MV-4-11 (cell line): ENCODE measurements at regions not wholly inside any gene's neighbourhood (a gene's known extent, or its start where the extent isn't known, plus 50 kb on each side); places are given as distances from the start of the nearest gene placed in this dataset.
A peak's percentile ranks its signal among the peaks of the same experiment; 100 is the strongest.

Source experiments
- DNase-seq: peaks from one replicate; lab custom pipeline; 2025; lab: John Stamatoyannopoulos, UW

DNA sequence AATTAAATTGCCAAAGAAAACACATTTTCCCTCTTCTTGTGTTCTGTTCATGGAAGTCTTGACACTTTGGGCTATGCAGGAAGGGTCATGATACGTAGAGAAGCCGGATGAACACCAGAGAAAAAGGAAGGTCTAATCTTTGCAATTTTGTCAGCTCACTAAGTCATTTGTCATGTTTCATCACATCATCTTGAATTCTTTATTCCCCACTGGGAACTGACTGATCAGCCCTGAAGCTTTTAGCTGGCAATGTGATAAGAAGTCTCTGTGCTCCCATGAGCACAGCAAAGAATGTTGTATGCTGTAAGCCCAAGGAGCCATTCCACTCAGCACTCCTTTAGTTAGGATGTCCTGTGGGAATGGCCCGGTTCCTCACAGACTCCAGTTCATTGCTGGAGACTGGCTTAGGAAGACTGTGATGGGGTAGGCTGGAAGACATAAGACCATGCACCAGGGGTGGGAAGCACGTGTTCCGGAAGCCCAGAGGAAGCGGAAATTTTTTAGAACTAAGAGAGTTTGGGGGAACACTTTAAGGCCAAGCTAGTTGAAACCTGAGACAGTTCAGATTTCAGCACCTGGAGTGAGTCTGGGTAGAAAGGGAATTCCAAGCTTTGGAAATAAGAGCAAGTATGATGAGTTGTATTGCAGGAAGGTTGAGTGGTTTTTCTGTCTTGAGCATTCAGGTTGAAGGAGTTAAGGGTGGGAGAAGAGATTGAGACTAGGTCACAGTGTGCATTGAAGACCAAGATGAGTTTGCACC is 306.7 kb upstream of the MTNR1B start:
- DNase-seq: no peak

DNA sequence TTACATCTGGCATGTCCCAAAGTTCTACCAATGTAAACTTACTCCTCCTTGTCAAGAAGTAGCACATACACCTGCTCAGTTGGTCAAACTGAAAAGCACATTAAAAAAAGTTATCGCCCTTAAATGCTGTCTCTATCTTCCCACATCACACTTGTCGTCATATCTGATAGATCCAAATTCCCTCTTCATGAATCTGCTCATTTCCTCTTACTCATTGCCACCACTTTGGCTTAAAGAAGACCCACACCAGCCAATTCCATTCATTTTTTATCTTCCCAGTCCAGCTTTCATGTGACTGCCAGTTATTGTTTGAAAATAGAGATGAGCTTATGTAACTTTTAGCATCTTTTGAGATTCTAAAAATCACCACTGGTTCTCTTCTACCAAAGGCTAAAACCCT is 305.9 kb upstream of the MTNR1B start:
- no peak for DNase-seq

DNA sequence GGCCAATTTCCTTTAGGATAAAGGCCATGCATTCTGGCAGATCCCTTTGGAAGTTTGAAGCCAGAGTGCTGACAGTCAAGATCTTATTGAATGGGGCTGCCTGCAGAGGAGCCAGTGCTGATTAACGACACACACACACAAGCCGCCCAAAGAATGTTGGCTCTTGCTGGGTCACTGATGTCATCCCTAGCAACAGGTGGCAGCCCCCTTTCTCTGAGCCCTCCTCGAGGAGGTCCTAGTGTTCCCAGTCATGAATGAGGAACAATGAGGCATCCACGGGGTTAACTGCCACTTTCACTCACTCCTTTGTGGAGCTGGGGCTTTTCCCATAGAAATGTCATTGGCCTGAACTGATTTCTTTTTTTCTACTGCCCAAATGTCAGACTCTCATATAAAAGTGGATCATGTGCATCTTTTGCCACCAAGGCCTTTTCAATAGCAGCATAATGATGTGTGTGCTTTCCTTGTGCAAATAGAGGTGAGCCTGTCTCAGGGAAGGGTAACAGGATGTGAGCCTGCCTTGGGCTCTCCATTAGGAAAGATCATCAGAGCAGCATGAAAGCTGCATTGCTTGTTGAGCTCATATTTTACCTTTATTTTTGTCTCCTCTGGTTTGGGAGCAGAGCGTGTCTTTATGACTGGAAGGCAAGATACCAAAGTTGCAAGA is 301.8 kb upstream of the MTNR1B start:
- DNase-seq: no peak

DNA sequence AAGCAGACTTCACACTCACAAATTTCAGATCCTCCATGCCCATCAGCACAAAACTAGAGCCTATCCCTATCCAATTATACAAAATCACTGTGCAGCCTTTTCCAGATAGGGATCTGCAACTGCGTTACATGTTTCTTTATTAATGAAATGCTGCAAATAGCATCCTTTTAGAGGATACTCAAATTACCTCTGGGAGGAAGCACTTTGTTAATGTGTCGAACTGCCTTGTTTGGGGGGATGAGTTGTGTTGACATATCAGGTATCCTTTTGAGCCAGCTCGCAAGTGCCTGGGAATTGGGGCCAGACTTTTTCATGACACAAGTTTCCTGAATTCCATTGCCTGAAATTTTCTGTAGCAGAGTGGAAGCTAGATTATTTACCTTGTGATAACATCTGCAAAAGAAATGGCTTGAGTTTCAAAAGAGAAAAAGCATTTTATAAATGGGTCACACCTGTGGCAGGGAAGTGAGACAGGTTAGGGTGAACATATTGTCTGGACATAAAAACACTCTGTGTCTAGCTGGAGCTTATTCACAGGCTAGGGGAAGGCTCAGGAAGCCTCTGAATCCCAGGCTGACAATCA is 299.1 kb upstream of the MTNR1B start:
- DNase-seq: no peak

DNA sequence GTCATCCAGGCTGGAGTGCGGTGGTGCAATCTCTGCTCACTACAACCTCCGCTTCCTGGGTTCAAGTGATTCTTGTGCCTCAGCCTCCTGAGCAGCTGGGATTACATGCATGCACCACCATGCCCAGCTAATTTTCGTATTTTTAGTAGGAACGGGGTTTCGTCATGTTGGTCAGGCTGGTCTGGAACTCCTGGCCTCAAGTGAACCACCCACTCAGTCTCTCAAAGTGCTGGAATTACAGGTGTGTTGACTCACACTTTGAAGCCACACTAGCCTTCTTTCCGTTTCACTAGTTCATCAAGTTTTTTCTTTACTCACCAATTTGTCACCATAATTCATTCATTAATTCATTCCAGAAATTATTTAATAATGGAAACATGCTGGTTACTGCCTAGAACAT is 298.4 kb upstream of the MTNR1B start:
- DNase-seq: no peak

DNA sequence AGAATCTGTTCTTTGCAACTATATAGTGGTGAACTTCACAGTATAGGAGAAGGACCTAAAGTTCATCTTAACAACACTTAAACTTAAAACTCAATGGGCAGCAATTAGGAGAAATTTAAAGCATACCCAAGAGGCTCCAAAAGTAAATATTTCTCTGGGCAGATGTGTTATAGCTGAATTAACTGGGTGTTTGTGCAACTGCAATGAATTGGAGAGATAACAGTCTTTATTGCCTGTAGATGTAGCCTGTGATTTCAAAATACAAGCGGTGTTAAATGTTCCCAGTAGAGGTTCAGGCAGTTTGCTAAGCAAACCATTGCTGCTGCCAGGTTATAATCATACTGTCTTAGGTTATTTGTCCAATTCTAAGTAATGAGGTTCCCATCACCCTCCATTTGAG is 294.1 kb upstream of the MTNR1B start:
- no peak for DNase-seq

DNA sequence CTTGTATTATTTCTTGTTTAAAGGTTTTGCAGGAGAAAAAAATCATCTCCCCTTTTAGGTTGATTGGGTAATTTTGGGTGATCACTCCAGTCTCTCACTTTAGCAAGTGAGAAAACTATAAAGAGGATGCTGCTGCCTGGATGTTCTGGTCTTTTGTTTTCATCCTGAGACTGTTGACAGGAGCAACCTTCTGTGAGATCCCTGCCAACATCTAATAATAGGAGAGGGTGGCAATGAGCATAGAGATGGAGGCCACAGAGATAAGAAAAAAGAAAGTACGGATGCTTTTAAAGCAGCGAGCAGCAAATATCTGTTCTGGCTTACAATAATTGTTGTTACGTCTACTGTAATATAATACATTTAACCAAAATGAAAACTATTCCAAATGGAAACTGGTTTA is 293.6 kb upstream of the MTNR1B start:
- DNase-seq: no peak

DNA sequence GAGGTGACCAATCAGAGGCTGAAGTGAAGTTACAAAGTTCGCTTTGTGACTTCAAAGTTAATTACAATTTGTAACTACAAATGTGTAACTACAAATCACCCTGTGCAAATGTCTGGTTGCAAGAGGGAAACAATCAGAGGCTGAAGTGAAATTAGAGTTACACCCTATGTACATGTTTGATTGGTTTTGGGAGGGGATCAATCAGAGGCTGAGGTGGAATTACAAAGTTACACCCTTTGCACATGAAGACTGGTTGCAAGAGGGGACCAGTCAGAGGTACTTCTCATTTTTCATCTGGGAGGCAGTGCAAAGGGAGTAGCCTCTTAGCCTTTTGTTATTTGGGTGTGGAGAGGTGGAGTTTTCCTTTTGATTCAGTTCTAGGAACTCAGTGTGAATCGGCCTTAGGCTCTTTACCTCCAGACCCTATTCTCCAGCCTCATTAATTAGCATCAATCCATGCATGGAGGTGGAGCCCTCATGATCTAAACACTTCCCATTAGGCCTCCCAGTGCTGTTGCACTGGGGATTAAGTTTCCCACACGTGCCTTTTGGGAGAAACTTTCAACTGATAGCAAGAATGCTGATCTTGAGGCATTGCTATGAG is 291.3 kb upstream of the MTNR1B start:
- no peak for DNase-seq

DNA sequence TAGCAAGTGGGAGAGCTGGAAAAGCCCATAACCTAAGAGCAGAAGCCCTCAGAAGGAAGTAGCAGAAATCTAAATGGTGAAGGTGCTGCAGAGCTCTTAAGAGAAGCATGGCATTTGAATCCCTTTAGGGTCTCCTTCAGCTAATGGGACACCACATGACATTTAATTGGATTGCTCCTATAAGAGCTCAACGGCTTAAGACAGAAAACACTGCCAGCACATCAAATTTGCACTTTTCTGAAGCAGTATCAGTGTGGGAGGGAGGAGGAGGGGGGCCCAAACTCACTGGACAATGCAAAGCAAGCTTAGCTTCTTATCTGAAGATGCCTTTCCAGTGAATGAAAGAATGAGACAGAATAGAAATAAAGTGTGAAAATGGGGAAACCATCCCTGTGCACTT is 287.9 kb upstream of the MTNR1B start:
- DNase-seq: no peak

DNA sequence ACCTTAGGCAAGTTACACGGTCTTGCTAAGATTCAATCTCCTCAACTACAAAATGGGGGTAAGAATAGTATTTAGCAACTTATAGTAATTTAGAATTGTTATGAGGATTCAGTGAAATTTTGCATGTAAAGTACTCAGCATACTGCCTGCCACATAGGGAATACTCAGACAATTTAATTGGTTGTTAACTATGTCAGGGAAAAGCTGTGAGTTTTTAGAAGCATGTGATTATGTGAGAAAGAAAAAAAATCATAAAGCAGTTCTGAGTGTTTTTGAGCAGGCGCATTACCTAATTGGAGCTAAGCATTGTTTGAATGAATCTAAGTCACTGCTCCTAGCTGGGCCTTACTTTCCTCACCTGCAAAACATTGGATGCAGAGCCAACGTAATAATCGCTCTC is 287.3 kb upstream of the MTNR1B start:
- no peak for DNase-seq

DNA sequence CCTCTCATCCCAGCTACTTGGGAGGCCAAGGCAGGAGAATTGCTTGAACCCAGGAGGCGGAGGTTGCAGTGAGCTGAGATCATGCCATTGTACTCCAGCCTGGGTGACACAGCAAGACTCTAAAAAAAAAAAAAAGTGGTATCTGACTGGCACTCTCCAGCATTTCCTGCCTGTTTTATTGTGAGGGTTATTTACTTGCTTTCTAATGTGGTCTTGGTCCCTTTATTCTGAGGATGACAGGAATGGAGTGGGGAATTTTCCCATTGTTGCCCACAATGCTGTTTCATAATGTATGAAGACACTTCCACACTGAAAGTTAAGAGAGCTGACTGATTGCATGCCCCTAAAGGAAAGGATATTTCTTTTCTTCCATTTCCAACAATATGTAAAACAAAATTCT is 286.5 kb upstream of the MTNR1B start:
- no peak for DNase-seq

DNA sequence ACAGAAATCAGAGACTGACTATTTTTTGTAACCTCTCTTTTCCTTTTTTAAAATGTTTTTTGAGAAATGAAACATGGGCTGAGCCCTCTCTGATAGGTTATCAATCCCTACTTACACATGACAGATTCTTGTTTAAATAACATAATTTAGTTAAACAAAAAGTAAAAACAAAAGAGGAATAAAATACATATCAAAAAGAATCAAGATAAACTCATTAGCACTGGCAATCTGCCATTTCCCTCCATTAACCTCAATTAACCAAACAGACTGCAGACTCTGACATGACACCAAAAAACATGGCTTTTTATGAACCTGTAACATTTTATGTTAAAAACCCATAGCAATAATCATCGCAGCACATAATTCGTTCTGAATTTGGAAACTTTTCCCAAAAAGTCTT is 284.4 kb upstream of the MTNR1B start:
- DNase-seq: no peak

DNA sequence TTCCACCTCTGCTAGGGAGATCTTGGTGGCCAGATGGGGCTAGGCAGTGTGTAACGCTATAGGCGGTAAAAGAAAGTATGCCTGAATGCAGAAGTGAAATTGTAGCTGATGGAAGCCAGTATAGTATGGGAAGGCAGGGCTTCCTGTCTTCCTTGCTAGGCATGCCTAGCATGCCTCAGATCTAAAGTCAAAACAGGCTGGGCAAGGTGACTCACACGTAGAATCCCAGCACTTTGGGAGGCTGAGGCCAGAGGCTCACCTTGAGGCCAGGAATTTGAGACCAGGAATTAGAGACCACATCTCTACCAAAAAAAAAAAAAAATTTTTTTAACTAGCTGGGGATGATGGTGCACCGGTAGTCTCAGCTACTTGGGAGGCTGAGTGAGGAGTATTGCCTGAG is 281.7 kb upstream of the MTNR1B start:
- peak; percentile 74 for DNase-seq

DNA sequence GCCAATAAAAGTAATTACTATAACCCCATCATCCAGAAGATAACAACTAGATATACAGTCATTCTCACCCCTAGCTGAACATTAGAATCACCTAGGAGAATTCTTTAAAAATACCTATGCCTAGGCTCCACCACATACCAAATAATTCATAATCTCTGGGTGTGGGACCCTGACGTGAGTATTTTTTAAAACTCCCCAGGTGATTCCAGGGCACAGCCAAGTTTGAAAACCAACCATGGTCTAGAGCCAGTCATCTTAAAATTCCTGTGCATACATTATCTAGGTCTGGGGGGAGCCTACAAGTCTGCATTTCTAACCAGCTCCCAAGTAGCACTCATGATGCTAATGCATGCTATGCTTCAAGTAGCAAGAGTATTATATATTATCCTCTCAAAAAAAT is 281.0 kb upstream of the MTNR1B start:
- DNase-seq: no peak

DNA sequence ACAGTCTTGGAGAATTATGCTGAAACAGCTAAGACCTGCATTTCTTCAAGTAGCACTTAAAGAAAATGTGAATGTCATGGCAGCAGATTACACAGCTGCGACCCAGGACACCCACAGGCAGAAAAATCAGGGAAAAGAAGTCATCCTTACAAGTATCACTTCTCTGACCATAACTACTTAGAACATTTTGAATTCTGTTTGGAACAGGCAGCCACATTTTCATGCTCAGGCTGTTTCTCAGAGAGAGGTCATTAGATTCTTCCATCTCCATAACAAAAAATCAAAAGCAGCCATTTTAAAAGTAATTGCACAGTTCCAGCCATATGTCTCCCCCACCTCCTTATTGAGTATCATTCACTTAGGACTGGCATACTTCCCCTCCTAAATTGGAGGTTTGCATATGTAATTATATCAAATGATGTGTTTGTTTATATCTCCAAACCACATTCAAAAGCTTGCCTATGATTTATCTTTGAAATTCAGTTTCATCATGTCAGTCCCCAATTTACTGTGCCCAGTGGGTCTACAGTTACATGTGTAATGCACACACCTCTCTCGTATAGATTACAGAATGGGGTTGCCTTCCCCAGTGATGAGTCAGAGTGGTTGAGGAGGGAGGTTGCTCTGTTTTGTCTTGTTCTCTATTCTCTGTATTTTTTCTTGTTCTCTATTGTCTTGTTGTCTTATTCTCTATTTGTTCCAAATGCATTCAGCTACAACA is 276.5 kb upstream of the MTNR1B start:
- peak; percentile 20 for DNase-seq

DNA sequence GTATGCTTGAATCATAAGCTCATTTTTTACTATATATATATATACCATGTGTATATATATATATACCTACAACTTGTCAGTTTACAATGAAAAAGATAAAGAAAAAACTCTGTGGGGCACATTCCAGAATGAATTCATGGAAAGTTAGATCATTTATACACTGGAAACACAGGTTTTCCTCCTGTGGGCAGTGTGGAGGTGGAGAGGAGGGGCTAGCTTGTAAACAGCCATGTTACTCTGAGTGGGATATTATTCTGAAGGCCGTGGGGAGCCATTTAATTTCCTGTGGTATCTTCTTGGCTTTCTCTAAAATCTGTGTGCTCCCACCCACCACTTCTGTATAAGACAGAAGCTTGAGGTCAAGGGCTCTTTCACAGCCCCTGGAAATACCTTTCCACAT is 273.4 kb upstream of the MTNR1B start:
- no peak for DNase-seq

DNA sequence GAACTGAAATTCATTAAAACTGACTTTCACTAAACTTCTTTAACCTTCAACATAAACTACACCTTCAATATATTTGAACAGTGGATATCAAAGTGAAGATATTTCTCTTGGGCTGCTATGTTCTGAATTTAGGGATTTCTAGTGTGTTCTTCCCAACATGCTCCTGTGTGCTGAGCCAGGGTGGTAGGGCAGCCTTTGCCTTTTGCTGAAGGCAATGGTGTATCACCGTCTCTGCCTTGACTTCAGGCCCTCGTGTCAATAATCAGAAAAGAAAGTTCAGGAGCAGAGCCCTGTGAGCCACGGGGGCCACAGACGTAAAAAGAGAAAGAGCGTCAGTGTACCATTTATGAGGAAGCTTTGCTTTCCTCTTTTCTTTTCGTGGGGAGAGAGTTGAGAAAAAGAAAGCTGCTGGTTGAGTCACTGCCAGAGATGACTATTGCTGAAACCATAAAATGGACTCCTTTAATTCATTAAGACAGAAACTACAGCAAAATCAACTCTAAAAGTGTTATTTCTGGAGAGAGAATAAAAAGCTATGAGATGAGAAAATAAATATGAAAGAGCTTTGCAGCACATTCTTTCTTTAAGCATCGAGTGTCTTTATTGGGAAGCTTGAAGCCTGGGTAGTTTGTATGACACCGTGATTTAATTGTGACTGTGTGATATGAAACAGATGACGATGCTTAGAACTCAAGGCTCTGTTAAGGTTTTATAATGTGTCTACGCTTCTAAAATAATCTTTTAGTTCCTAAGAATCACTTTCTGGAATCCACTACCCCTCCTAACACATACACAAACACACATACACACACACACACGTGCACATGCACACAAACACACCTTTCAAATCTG is 271.8 kb upstream of the MTNR1B start:
- DNase-seq: peak; percentile 63

DNA sequence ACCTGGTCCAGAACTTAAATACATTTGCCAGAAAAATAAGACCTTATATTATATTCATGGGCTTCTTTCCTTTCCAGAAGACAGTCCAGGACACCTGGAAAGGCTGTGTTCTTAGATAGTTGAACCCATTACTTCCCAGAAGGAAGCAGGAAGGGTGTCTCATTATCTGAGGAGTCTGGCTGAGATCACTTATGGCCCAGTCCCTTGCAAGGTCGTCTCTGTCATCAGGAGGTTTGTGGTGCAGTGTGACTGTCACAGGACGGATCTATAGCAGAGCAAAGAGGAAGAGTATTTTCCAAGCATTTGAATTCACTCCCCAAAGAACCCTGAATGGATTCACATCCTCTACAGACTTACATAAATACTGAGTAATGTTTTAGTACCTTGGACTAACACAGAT is 270.7 kb upstream of the MTNR1B start:
- peak; percentile 9 for DNase-seq

DNA sequence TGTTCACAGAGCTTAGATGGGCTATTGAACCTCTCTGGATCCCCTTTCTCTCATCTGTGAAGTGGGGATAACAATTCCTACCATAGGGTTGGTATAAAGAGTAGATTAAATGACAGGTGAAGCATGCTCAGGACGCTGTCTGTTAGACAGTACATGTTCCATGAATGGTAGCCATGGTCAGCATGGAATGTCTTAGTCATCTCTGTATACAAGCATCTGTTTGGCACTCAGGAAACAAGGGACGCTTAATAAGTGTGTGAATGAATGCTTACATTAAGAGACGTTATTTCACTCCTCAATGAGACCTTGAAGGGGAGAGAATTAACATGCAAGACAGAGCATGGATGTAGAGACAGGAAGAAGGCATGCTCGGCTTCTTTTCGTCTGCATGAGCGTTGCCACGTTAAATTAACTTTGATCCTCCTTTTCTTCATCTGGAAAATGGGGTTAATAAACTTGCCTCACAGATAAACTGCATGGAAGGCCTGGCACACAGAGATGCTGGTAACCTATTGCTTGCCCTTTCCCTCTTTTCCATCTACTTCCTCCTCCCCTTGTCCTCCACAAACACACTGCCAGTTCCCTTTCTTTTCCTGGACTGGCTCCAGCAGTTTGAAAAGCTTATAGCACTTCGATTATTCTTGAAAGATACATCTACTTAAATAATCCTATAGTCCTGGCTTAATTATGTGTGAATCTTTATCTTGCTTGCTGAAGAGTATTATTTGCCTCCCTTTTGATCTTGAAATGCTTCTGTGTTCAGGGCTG is 267.2 kb upstream of the MTNR1B start:
- no peak for DNase-seq

DNA sequence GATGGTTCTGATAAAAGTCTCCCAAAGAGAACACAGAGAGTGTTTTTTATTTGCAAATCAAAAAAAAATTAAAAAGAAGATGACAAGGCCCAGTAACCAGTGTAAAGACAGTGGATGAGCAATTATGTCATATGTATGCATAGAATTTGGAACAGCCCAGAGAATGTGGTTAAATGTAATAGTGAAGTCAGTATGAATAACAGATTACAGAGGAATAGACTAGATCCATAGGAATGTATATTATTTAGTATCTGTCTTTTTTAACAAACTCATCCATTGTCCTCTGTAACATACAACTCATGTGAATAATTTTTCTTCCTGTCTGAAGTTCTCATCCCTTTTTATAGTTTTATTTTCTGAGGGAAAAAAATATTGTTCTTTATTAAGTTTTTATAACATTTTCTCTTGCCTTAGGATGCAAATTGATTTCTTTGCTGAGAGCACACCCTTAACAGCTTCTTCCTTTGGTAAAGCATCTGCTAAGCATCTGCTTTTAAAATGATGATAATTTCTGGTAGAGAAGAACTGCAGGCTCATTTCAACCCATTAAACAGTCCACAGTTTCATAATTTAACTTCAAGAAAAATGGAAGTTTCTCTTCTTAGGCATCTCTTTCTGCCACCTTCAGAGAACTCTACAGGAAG is 266.5 kb upstream of the MTNR1B start:
- no peak for DNase-seq
